ENCODE measurements at regions not wholly inside any gene's neighbourhood (a gene's known extent, or its start where the extent isn't known, plus 50 kb on each side); places are given as distances from the start of the nearest gene placed in this dataset.

DNA sequence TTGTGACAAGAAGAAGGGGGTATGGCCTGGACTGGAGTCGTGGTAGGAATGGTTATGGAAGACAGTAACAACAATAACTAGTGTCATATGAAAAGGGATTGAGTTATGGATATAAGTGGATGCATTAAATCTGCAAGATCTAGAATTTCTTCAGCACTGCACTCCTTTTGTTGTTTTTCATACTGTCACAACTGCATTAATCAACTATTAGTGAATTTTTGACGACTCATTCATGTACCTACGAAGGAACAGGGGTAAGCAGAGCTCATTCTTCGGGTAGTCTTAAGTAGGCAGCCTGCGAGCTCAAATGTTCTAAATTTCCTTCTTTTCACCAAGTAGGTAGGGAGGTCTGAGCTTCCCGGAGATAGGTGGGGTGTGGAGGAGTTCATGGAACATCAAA, 109.7 kb upstream of the UPP2 start:
- no peak for DNase-seq (ENCODE audit: low read depth)
- TF ChIP-seq, protein P1, sequence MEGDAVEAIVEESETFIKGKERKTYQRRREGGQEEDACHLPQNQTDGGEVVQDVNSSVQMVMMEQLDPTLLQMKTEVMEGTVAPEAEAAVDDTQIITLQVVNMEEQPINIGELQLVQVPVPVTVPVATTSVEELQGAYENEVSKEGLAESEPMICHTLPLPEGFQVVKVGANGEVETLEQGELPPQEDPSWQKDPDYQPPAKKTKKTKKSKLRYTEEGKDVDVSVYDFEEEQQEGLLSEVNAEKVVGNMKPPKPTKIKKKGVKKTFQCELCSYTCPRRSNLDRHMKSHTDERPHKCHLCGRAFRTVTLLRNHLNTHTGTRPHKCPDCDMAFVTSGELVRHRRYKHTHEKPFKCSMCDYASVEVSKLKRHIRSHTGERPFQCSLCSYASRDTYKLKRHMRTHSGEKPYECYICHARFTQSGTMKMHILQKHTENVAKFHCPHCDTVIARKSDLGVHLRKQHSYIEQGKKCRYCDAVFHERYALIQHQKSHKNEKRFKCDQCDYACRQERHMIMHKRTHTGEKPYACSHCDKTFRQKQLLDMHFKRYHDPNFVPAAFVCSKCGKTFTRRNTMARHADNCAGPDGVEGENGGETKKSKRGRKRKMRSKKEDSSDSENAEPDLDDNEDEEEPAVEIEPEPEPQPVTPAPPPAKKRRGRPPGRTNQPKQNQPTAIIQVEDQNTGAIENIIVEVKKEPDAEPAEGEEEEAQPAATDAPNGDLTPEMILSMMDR (conservative IDR thresholded peaks at IDR 0.05; ENCODE audit: low read length): no peak
- no peak overlapping the region for H3K4me3 ChIP-seq (ENCODE audit: low read length)

DNA sequence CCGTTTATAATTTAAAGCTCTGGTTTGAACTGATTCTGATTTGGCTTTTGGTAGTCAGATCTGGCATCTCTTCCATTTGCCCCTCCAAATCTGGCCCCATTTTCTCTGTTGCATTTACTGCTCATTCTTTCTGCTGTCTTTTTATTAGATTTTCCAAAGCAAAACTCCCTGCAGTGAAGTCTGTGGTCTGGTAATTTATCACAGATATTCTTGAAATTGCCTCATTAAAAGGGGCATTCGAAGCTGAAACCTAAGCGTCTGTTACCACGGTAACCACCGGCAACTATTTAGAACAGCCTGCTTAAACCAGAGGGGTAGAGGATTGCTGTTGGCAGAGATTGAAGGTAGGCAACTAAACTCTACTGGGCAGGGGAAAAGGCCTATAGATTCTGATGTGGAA, 111.5 kb upstream of the UPP2 start:
- no peak overlapping the region for H3K4me3 ChIP-seq (ENCODE audit: low read length)
- DNase-seq (ENCODE audit: low read depth): no peak
- TF ChIP-seq, protein P1 (conservative IDR thresholded peaks at IDR 0.05; ENCODE audit: low read length): no peak

DNA sequence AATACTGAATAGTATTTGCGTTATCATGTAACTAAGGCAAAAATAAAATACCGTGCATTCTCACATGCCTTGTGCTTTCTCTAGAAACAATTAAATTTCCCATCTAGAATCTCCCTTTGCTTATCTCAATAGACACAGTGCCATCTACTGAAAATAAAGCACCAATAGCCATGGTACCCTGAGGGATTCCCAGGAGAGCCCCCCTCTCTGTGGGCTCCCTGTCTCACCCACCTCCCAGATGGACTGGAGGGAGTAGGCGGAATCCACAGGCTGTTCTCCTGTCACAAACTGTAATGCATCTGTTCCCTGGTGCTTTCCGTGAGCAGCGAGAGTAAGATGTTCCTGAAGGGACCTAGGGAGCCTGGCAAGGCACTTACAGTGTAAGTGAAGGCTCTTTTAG, 112.4 kb upstream of the UPP2 start:
- TF ChIP-seq, protein P1 (conservative IDR thresholded peaks at IDR 0.05; ENCODE audit: low read length): no peak
- DNase-seq (ENCODE audit: low read depth): no peak
- H3K4me3 ChIP-seq (ENCODE audit: low read length): no peak overlapping the region

DNA sequence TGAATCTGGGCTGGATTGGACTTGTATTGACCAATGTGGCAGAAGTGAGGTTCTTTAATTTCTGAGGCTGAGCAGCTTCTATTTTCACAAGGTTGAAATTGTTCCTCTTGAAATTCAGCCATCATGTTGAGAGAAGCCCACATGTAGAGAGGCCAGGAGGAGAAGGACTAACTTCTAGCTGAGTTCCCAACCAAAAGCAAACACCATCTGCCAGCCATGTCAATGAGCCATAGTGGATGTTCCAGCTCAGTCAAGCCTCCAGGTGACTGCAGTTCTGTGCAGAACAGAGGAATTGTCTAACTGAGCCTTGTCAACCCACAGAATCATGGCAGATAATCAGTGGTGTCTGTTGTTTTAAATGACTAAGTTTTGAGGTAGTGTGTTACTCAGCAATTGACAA, 110.6 kb upstream of the ACVR1 start:
- H3K4me3 ChIP-seq (ENCODE audit: low read length): no peak overlapping the region
- TF ChIP-seq, protein P1 (conservative IDR thresholded peaks at IDR 0.05; ENCODE audit: low read length): no peak
- DNase-seq (ENCODE audit: low read depth): no peak

DNA sequence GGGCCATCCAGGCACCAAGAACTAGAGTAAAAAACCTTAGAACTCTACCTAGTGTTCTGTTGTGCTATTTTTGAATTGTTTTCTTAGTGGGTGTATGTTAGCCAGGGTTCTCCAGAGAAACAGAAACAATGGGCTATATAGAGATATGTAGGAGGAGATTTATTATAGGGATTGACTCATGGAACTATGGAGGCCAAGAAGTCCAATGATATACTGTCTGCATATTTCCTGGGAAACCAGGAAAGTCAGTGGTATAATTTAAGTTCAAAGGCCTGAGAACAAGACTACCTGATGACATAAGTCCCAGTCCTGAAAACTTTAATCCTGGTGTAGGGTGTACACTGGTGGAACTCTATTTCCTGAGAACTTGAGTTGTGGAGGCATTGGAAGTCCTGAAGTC, 108.7 kb upstream of the ACVR1 start:
- no peak for DNase-seq (ENCODE audit: low read depth)
- TF ChIP-seq, protein P1 (conservative IDR thresholded peaks at IDR 0.05; ENCODE audit: low read length): no peak

DNA sequence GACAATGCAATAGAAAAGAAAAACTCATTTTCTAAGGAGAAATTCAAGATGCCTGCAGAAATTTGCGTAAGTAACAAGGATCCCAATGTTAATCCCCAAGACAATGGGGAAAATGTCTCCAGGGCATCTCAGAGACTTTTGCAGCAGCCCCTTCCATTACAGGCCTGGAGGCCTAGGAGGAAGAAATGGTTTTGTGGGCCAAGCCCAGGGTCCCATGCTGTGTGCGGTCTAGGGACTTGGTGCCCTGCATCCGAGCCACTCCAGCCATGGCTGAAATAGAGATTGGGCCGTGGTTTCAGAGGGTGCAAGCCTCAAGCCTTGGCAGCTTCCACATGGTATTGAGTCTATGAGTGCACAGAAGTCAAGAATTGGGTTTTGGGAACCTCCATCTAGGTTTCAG, 103.9 kb upstream of the ACVR1 start:
- TF ChIP-seq, protein P1 (conservative IDR thresholded peaks at IDR 0.05; ENCODE audit: low read length): no peak
- DNase-seq (ENCODE audit: low read depth): no peak
- H3K4me3 ChIP-seq (ENCODE audit: low read length): no peak overlapping the region

More for the DNA sequence above, 108.7 kb upstream of the ACVR1 start:
- no peak overlapping the region for H3K4me3 ChIP-seq (ENCODE audit: low read length)

DNA sequence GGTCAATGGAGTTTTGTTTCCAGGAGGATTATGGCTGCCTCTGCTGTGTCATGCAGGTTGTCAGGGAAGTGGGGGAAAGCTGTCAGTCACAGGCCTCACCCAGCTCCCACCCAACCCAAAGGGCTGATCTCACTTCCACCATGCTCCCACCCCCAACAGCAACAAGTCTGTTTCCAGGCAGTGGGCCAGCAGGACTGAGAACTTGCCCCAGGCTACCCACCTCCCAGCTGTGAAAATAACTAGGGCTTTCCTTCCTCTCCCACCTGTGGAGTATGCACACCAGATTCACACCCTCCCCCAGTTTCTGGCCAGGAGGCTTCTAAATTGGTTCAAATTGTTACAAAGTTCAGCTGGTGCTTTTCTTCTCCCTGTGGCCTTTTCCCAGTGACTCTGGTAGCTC, 95.6 kb upstream of the ACVR1 start:
- no peak for DNase-seq (ENCODE audit: low read depth)
- TF ChIP-seq, protein P1 (conservative IDR thresholded peaks at IDR 0.05; ENCODE audit: low read length): no peak
- H3K4me3 ChIP-seq (ENCODE audit: low read length): no peak overlapping the region
